NCI-H2196 (cell line): ENCODE measurements at regions not wholly inside any gene's neighbourhood (a gene's known extent, or its start where the extent isn't known, plus 50 kb on each side); places are given as distances from the start of the nearest gene placed in this dataset.

Experiments used
- DNase-seq: peaks from one replicate; lab custom pipeline; 2025; ENCODE audit not compliant: unreplicated experiment; lab: John Stamatoyannopoulos, UW

DNA sequence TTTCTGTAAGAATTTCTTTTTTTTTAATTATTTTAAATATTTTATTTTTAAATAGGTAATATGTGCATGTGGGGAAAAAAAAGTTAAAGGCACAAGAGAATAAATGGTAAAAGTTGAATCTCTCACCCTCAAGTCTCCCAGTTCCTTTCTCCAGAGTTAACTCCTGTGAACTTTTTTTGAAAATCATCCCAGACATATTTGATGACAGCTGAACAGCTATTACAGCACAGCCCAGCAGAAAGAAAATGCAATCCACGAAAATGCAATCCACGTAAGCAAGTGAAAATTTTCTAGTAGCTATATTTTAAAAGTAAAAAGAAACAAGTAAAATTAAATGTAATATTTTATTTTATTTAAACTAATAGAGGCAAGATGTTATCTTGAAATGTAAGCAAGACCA is 310.0 kb upstream of the RUNX1 start:
- no peak for DNase-seq

DNA sequence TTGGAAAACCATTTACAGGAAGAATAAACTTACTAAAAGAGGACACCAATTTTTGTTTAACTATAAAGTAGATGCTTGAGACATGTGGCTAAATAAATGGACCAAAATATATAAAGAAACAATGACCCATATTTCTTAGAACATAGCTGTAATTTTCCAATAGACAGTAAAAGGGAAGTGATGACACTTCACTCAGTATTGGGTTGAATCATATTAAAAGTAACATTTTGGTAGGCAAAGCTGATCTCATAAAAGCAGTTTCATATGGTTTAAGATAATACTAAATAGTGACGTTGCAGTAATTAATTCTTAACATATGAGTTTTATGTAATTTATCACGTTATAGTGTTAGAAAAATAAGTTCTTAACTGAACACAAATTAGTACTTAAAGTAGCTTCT is 308.9 kb upstream of the RUNX1 start:
- DNase-seq, result no peak

DNA sequence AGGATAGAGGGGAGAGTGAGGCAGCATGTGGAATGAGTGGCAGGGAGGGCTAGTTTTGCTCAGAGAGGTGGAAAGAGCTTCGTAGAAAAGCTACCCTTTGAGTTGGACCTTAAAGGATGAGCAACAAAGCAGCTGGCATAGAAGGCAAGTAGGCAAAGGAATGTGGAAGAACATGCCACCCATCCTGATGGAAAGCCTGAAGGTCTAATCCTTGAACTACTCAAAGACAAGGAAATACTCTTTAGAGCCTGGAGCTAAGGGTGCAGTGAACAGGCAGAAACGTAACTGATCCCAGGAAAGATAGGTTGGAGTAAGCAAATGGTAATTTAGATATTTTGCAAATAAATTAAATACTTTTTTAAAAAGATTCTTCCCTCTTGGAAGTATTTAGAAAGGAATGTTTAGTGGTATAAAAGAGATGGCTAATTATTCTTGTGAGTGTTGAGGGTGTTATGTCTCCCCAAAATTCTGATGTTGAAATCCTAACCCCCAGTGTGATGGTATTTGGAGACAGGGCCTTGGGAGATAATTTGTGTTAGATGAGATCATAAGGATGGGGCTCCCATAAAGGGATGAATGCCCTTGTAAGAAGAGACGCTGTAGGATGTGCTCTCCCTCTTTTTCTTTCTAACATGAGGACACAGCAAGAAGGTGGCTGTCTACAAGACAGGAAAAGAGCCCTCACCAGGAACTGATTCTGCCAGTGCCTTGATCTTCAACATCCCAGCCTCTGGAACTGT is 308.1 kb upstream of the RUNX1 start:
- no peak for DNase-seq

DNA sequence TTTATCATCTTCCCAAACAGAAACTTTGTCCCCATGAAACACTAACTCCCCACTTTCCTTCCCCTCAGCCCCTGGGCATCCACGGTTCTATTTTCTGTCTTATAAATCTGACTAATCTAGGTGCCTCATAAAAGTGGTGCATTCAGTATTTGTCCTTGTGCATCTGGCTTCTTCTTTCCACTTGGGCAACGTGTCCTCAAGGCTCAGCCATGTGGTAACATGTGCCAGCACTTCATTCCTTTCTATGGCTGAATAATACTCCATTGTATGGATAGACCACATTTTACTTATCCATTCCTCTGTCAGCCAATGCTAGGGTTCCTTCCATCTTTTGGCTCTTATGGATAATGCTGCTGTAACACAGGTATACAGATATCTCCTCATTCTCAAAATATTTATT is 305.0 kb upstream of the RUNX1 start:
- DNase-seq, result no peak

DNA sequence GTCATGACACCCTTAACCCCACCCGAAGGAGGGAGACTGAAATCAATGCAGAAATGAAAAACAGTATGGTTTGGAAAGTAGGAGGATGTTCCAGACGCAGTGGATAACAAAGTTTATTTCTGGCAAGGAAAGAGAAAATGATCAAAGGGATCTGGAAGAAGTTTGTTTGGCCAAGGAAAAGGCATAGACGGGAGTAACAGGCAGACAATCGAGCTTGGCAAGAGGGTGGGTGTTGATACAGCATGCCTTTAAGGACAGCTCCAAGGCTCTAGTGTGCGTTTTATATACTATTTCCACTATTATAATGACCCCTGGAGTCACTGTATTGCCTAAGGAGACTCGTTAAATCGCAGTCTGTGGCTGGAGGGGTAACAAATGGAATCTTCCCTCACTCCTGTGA is 303.7 kb upstream of the RUNX1 start:
- DNase-seq, result no peak

DNA sequence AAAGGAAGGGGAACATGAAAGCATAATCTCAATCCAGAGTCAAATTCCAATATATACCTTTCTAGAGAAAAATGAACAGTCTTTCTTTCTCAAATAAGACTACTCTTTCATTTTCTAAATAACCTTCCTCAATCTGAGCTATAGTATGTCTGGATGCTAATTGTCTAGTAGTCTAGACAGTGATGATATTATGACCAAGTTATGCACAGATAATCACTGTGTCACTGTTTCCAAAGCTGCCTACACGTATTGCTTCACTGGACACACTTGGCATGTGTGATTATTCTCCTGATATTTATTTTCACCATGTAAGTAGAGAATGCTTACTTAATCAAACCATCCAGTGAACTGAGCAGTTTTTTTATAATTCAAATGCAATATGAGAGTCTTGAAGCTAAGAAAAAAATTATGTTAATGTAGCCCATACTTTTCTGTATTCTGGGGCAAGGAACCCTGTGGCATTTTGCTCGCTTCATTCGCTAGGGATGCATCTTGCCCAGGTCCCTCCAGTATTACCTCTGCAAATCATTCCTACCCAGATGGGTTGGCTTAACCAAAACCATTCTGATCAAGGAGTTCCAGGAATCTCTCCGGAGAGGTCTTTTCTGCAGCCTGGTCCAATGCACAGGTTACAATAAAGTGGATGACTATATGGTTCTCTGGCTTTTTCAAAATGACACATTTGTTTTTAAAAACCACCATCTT is 303.1 kb upstream of the RUNX1 start:
- DNase-seq, result no peak

DNA sequence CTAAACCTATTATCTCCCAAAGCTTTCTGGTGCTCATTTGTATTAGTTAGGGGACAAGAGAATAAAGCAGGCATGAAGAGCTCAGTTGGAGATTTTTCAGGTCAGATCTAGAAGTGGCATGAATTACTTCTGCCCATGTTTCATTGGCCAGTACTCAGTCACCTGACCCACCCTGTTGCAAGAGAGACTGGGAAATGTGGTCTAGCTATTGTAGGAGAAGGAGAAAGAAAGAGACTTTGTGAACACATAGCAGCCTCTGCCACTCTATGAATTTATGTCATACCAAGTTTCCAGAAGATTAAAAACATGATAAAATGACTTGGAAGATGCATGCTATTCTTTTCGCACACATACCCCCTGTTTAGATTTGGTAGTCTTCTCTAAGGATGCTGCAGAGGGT is 302.3 kb upstream of the RUNX1 start:
- no peak for DNase-seq

DNA sequence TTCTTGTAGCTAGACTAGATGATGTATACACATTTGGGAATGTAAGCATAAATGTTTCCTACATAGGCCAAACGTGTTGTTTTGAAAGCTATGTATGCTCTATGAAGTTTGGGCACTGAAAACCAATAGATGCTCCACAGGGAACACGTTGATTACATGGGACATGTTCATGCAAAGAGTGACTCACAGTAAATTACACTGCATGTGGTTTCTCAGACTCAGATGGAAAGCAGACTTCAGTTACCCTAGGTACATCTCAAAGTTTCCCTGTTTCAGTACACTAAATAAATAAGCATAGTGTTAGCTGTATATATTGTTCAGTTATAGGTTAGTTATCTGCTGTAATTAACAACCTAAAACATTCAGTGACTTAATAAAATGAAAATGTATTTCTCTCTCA is 301.9 kb upstream of the RUNX1 start:
- no peak for DNase-seq

DNA sequence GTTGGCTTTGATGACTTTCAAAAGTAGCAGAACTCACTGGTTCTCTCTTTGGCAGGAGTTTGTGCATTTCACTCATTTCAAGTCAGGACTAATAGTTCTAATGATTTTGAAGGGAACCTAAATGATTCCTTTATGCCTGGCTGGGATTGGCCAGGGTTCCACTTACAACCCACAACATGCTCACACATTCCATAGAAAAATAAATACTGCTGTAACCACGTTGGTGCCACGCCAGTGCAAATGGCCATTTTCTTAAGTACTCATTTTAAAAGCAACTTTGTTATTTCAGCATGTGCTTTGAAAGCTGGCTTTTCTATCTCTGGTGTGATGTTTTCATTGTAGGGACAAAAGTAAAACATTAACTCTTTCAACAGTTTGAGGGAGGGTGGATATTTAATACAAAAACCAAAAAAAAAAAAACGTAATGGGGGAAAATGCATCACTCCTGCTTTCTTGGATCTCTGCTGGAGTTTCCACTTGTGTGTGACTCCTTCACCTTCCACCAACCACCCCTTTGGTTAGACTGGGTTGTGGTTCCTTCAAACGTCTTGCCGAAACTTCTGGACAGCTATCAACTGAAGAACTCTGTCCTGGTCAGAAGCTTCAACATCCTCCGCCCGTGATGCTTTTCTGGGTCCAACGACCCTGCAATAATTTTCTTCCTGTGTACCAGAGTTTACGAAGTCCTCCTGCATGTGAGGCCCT is 300.4 kb upstream of the RUNX1 start:
- DNase-seq, result no peak

DNA sequence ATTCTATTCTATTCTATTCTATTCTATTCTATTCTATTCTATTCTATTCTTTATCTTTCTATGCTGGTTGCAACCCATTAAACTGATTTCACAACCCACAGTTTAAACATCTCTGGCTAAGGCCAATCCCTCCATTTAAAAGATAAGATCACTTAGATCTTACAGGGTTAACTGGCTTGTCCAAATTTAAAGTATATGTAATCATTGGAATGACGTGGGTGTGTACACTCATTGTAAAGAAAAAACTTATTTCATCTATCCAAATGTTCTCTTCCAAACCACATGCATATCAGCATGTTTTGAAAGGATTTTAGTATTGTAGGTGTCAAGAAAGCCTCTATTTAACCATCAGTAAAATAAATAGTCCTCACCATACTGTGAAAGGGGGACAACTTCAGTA is 299.6 kb upstream of the RUNX1 start:
- DNase-seq, result no peak

DNA sequence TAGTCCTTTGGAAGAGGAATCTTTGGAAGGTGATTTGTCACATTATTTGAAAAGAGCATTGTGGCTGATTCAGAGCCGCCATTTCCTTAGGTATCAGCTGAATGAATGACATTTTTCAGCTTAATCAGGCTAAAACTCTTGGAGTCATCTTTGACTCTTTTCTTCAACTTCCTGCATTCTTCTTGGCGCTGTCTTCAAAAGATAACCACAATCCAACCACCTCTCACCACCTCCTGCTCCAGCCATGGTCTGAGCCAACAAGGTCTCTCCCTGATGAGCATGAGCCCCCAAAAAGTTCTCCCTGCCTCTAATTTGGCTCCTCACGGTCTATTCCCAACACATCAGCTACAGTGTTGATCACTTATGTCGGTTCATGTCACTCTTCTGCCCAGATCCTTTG is 297.6 kb upstream of the RUNX1 start:
- no peak for DNase-seq

DNA sequence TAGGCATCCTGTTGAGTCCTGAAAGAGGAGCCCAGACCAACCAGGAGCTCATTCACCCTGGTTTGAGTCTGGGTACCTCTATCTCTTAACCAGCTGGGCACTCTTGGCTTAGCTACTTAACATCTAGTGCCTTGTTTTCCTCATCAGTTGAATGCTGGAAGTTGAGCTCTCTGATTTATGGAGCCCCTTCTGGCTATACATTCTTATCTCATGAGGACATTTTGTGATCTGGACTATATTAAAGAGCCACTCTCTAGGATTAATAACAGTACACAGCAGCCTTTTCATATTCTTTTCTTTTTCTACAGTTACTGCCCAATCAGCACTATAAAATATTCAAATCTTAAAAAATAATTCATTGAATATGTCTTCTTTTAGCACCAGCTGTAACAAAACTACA is 296.9 kb upstream of the RUNX1 start:
- no peak for DNase-seq

DNA sequence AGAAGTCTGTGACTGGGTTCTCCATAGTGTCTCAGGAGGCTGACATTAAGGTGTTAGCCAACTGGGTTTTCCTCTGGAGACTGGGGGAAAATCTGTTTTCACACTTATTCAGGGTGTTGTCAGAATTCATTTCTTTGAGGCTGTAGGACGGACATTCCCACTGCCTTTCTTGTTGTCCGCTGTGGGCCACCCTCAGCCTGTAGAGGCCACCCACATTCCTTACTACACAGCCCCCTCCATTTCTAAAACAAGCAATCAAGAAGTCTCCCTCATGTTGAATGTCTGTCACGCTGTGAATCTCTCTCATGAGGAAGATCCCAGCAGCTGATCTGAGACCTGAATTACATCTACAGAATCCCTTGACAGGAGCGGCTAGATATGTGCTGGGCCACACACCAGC is 295.5 kb upstream of the RUNX1 start:
- DNase-seq, result no peak

DNA sequence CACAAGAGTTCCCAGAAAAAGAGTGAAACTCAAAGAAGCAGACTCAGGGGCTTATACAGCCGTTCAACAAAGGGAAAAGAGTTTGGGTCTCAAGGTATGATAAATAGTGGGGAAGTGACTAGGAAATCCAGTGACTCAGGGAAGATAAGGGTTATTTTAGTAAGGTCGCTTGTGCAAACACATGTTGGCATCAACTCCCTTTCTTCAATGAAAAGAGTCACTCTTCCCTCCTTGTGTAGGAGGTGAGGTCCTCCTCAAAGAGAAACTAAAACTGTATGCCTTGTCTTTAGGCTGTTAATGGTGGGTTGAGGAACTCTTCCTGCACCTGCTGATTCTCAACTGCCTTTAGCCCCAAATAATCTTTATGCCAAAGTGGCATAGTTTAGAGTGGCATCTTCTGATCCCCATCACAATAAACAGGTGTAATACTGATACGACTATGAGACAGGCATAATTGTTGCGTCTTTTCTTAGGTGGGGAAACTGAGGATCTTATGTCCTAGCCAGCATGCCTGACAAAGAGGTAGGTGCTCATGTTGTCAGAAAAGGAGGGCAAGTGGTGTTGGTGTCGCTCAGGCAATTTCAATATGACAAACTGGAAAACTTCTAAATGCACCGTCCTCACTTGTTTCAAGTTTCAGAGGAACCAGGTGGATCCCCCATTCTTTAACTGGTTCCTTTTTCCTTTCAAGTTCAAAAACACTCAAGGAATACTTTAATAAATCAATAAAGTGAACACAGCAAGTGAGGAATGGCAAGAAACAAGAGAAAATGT is 294.1 kb upstream of the RUNX1 start:
- no peak for DNase-seq

DNA sequence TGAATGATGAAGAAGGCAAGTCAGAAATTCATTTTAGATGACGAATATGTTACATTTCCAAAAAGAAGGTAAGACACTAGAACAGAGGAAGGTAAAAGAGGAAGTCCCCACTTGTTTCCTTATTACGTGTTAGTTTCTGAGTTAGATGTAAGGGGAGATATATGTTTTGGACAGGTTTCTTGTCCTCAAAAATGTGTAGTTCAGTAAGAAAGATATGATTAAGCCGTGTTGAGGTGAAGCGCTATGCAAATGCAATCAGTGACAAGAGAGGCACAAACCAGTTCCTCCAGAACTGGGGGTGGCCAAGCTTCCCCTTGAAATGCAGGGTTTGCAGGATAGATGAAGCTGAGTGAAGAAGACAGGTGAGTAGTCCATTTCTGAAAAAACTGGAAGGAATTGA is 293.3 kb upstream of the RUNX1 start:
- DNase-seq, result no peak

DNA sequence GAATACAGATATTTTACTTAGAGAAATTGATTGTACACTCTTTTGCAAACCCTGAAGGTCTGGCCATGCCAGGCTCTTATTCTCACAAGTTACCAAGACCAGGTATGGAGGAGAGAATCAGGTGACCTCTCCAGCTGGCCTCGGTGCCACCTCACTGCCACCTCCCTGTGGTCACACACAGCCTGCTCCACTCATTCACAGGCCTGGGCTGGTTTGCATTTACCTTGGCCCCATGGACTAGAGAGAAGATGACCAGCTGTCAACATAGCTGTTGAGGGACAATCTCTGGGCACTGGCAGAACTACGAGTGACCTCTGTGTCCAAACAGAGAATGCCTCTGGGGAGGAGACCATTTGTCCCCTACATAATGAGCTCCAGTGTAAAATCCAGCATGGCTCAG is 291.2 kb upstream of the RUNX1 start:
- DNase-seq, result no peak

DNA sequence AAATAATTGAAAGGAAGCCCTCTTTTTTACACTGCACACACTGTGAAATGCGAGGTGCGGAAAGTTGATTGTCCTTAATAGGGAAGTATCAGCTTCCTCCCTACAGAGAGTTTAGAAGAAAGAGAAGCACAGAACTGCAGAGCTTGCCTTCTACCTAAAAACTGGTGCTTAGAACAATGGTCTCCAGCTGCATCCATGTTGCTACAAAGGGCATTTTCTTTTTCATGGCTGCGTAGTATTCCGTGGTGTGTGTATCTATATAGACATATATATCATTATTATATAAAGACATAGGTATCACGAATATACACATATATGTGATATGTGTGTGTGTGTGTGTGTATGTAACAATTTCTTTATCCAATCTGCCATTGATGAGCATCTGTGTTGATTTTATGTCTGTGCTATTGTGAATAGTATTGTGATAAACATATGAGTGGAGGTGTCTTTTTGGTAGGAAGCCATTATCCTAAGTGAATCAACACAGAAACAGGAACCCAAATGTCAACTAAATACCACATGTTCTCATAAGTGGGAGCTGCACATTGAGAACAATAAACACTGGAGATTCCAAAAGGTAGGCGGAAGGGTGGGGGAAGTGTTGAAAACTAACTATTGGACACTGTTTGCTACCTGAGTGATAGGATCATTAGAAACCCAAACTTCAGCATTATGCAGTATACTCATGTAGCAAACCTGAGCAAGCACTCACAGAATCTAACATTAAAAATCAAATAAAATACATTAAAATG is 290.0 kb upstream of the RUNX1 start:
- DNase-seq, result no peak

DNA sequence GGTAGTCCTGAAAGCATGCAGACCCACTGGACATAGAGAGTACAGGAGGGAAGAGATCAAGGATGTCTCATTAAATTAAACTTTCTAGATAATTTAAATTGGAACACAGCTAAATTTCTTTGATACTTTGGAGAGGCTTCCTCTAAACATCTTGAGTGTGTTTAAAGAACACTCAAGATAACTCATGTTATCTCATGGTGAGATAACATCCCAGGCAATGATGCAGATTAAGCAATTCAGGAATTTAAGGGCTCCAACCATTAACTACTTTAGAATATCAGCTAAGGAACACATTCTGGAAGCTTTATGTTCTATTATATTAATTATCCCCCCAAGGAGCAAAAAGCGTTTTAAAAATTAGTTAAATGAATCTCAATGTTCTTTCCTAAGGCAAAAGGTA is 289.2 kb upstream of the RUNX1 start:
- DNase-seq, result no peak

DNA sequence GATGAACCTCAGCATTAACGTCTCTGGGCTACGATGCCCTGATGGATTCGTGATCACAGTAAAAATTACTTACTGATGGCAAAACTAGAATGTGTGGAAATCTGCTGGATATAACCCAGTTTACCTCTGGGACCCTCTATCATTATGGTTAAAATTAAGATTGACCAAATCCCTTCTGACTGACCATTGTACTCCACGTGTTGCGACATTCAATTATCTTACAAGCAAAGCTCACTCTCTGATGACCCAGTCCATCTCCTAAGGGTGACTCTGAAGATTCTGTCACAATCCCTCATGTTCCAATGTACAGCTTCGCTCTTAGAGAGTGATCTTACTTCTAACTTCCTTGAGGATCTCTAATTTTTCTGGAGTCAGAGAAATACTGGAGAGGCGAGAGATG is 288.5 kb upstream of the RUNX1 start:
- no peak for DNase-seq

DNA sequence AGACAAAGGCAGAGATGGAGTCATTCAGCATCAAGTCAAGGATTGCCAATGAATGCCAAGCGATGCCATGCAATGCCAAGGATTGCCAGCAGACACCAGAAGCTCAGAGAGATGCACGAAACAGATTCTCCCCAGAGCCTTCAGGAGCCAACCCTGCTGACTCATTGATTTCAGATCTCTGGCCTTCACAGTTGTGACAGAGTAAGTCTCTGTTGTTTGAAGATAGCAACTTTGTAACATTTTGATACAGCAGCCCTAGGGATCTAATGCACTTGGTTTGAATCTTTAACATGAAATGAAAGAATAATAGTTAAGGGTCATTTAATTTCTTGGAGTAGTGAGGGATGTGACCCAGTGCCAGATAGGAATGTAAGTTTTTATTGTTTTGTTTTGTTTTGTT is 287.4 kb upstream of the RUNX1 start:
- no peak for DNase-seq

DNA sequence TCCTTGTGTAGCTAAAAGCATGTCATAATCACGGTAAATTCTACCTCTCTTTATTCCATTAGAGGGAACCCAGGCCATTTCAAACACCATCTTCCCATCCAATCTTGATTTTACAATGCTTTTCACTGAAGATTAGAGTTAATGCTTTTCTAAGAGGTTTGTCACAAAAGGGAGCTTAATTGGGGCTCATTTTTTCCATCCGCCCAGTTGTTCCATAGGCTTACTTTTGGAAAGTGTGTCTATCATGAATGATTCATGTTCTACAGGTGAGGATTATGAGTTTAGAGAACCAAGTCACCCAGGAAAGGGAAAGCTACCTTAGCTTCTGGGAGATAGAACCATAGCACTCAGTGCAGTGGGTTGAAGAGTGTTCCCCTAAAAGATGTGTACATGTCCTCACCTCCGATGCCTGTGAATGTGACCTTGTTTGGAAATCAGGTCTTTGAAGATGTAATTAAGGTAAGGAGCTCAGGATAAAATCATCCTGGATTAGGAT is 286.9 kb upstream of the RUNX1 start:
- no peak for DNase-seq
